ENCODE measurements at regions not wholly inside any gene's neighbourhood (a gene's known extent, or its start where the extent isn't known, plus 50 kb on each side); places are given as distances from the start of the nearest gene placed in this dataset.

- H3K4ac ChIP-seq (ENCODE audit: low read depth, low read length) = no peak overlapping the region
- H3K9me3 ChIP-seq (ENCODE audit: control insufficient read depth, insufficient read depth, low read length) = peaks cover 4% of the 10 kb centered on the region
- ChIA-PET POLR2A (ENCODE audit: unreplicated experiment) (no interaction called here), CTCF (no interaction called here)
- BruUV-seq (replicated peaks) = no TSS peak
- no peak overlapping the region for H3K14ac ChIP-seq (replicated peaks; ENCODE audit: low read depth, low read length)
- H2AK5ac ChIP-seq (ENCODE audit: low read depth, low read length) = no peak overlapping the region
- no peaks in the 10 kb centered on the region for H4K20me1 ChIP-seq (ENCODE audit: insufficient read depth, low read length)
- no peaks in the 10 kb centered on the region for H3K79me1 ChIP-seq (ENCODE audit: low read depth in 1 of 2, low read length in 2 of 2)
- no peaks in the 10 kb centered on the region for H3K36me3 ChIP-seq (ENCODE audit: control insufficient read depth, insufficient read depth, low read length)
- no peak for ATAC-seq (ENCODE audit: low read depth)
- H3K4me1 ChIP-seq (ENCODE audit: control insufficient read depth, insufficient read depth, low read length) = no peaks in the 10 kb centered on the region
- no peaks in the 10 kb centered on the region for H3K27me3 ChIP-seq (ENCODE audit: control insufficient read depth, insufficient read depth, low read length)
- H3K9me1 ChIP-seq (ENCODE audit: insufficient read depth, low read length) = no peaks in the 10 kb centered on the region
- no peak overlapping the region for H3K9ac ChIP-seq (ENCODE audit: low read depth, low read length)
- H3K18ac ChIP-seq (ENCODE audit: low read depth, low read length) = no peak overlapping the region
- no peak overlapping the region for H4K5ac ChIP-seq (ENCODE audit: low read depth, low read length)
- in situ Hi-C loops (cut with MboI; ENCODE audit: low sequenced_read_pairs) = no loop called here
- H2AFZ ChIP-seq (replicated peaks; ENCODE audit: low read length, poor library complexity) = no peak overlapping the region
- no peak overlapping the region for H4K8ac ChIP-seq (ENCODE audit: low read depth in 2 of 2, low read length in 2 of 2)
- H3K4me3 ChIP-seq (ENCODE audit: insufficient read depth, low read depth, low read length) = no peak overlapping the region
- dilution Hi-C loops (cut with HindIII; ENCODE audit: low sequenced_read_pairs, unreplicated experiment) = no loop called here
- no peak overlapping the region for H2BK120ac ChIP-seq (ENCODE audit: low read depth, low read length)
- H3K56ac ChIP-seq (ENCODE audit: extremely low read depth, insufficient read depth, low read length) = no peak overlapping the region
- no peak overlapping the region for H3K4me2 ChIP-seq (ENCODE audit: low read depth, low read length)
- H2BK20ac ChIP-seq (ENCODE audit: low read depth, low read length) = no peak overlapping the region
- H3K23ac ChIP-seq (ENCODE audit: low read depth, low read length) = no peak overlapping the region
- H2BK15ac ChIP-seq (ENCODE audit: low read depth, low read length) = no peak overlapping the region
- no peak overlapping the region for H2AK9ac ChIP-seq (replicated peaks; ENCODE audit: low read depth, low read length, poor library complexity)
- intact Hi-C loops (cut with micrococcal nuclease) = no loop called here
- WGBS, 2 experiments (ENCODE audit: extremely low coverage in 2 of 2, insufficient read length in 1 of 2) = 47% methylated on average over 2 of the region's 6 CpGs; no CpG with 5 or more reads in 1 of the 2 experiments
- TF ChIP-seq POLR2A (IDR thresholded peaks at IDR 0.05; ENCODE audit: low read depth, low read length) (no peak), MAZ (IDR thresholded peaks at IDR 0.05; ENCODE audit: borderline replicate concordance, low read depth, low read length) (no peak), NFE2L2 (IDR thresholded peaks at IDR 0.05; ENCODE audit: low read depth, low read length) (no peak), CHD1 (IDR thresholded peaks at IDR 0.05; ENCODE audit: low read depth, low read length) (no peak), SMC3 (IDR thresholded peaks at IDR 0.05; ENCODE audit: low read depth, low read length) (no peak), RCOR1 (IDR thresholded peaks at IDR 0.05; ENCODE audit: insufficient replicate concordance, low read length) (no peak), BHLHE40 (IDR thresholded peaks at IDR 0.05; ENCODE audit: low read depth, low read length) (no peak), FOS (IDR thresholded peaks at IDR 0.05; ENCODE audit: low read depth, low read length) (no peak), USF2 (IDR thresholded peaks at IDR 0.05; ENCODE audit: low read depth, low read length) (no peak)
- no peak overlapping the region for H4K91ac ChIP-seq (ENCODE audit: insufficient read depth, low read depth, low read length)
- H3K27ac ChIP-seq (ENCODE audit: insufficient read depth, low read length) = no peak overlapping the region
- no peak for DNase-seq
- H2BK5ac ChIP-seq (ENCODE audit: low read depth, low read length, poor library complexity, severe bottlenecking) = no peak overlapping the region
These were observed 1019.0 kb downstream of the CDH18 start for GRCh38 chr5:18968966-18969365.

All from IMR-90 (cell line).